ENCODE measurements at regions not wholly inside any gene's neighbourhood (a gene's known extent, or its start where the extent isn't known, plus 50 kb on each side); places are given as distances from the start of the nearest gene placed in this dataset.

- peak; percentile 86 for DNase-seq
Measured at GRCh38 chr16:65782611-65783600, 583.6 kb upstream of the CDH5 start.

GRCh38 chr16:65781855-65782254, 584.6 kb upstream of the CDH5 start:
- DNase-seq = no peak

DNA sequence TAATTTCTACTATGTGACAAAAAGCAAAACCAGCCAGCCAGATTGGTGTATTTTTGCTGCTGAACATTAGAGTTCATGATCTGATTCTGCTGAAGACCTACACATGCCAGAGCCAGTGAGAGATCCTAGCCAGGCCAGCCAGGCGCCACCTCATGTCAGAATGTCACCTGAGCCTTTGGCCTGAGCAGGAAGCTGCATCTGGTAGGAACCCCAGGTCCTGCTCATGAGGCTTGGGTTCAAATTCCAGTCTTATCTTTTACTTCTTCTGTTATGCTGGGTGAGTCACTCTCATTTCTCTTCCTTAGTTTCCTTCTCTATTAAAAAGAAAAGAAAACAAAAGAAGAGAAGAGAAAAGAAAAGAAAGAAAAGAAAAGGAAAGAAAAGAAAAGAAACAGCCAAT, 585.1 kb upstream of the CDH5 start:
- DNase-seq = no peak

DNA sequence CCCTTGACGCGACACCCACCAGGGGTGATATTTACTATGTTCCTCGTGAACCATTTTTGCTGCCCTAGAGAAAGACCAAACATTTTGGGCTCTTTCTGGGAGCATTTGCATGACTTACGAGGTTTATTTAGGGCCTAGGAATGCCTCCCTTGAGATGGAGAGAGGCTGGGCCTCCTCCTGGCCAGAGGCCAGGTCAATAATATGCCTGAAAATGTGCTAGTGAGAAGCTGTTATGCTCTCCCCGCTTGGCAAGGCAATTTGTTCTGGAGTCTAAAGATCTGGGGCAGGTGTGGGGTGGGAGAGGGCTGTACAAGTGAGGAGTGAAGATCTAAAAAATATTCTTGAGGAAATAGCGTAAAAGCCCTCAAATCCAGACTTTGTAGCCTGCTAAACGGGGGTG, 587.3 kb upstream of the CDH5 start:
- DNase-seq = no peak

DNA sequence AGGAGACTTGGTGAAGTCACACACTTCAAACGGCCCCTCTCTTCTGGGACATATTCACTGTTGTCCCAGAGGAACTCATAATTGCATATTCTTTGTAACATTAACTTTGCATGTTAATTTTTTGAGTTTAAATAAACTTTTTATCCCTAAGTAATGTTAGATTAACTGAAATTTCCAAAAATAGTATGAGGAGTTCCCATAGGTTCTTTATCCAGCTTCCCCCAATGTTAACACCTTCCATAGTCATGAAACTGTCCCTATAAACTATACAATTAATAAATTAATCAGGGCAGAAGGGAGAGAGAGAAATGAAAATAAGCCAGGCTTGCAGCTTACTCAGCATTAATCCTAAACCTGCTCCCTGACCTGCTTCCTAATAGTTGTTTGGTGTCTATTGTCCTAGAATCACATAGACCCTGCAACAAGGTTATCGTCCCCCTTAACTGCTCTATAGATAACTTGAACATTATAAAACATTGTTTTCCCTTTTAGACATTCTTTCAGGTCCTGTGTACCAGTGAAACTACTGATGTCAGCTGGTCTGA, 589.8 kb upstream of the CDH5 start:
- no peak for DNase-seq

GRCh38 chr16:65775829-65776228, 590.7 kb upstream of the CDH5 start:
- no peak for DNase-seq

- no peak for DNase-seq
Measured at GRCh38 chr16:65774350-65774749, 592.1 kb upstream of the CDH5 start.

DNA sequence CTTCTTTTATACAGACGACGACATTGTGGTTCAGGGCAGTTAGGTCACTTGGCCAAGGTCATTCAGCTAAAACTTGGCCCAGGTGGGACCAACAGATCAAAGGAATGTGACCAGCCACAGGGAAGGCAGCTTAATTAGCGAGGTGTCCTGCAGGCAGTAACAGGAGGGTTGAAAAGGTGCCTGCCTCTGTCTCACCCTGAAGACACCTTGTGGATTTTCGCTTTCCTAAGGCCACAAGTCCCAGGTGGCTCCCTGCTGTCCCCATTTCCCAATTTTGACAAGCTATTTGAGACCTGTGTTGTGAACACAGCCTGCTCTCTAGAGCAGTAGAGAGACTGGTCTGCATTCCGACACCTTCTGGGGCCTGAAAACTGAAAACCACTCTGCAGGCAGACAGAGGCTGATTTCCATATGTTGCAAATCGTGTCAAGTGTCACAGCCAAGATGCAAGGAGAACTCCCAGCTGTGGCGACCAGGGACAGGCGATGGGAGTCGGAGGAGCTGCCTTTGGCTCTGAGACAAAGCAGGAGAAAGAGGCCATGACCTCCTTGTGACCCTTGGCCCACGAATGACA, 593.1 kb upstream of the CDH5 start:
- DNase-seq = no peak

DNA sequence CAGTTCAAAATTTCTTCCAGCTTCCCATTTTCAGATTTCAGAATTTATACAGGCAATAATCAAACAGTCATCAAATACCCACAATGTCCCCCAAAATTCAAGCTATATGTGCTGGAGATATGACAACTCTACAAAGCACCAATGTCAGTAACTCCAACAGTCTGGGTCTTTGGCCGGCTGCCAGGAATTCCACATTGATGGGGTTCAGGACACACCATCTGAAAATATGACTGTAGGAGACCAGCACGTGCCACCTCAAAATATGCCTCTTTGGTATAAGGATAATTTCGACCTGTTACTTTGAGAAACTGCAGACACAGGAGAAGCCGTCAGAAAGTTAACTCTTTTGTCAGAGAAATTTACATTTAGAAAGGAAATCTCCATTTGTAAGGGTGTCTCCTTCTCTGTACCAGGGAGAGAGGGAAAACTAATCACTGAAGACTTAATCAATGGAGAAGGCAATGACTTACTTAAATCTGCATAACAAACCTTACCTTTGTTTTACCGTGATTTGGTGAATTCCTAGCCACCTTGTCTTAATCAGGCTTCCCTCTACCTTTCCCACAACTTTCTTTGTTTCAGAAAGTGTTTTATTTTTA, 594.3 kb upstream of the CDH5 start:
- DNase-seq = no peak

DNA sequence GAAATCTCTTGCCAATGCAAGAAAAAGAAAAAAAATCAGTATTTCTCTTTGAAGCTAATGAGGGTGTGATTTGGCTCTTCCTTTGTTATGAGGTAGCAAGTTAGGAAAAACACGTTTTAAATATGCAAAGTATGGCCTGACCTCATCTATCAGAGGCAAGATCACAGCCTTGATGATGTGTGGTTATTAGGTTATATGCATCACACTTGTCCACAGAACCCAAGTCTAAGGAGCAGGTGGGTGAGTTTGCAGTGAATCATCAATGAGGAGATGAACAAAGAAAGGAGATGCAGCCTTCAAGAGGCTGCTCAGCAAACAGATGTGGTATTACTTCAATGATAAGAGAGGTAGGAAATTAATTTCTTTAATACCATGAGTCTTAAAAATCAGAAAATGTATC, 594.8 kb upstream of the CDH5 start:
- peak; percentile 40 for DNase-seq

- DNase-seq = no peak
Measured at GRCh38 chr16:65770752-65771151, 595.7 kb upstream of the CDH5 start.

GRCh38 chr16:65769776-65770438, 596.6 kb upstream of the CDH5 start:
- DNase-seq = no peak

DNA sequence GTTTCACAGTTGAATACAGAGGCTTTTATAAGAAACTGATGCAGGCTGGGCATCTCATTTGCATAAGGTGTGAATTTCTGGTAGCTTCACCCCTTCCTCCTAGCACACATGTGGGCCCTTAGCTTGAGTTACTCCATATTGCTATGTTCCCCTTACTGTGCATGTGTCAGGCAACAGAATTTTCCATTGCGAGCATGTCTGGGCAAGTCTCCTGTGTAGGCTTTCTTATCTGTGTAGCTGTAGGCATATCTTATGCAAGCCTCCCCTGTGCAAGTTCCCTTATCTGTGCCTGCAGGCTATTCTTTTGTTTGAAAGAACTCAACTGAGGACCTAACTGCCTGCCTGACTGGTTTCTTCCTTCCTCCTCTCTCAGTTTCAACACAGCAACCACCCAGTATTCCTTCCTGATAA, 597.4 kb upstream of the CDH5 start:
- DNase-seq = no peak

- DNase-seq = no peak
Measured at GRCh38 chr16:65767125-65767524, 599.4 kb upstream of the CDH5 start.

DNA sequence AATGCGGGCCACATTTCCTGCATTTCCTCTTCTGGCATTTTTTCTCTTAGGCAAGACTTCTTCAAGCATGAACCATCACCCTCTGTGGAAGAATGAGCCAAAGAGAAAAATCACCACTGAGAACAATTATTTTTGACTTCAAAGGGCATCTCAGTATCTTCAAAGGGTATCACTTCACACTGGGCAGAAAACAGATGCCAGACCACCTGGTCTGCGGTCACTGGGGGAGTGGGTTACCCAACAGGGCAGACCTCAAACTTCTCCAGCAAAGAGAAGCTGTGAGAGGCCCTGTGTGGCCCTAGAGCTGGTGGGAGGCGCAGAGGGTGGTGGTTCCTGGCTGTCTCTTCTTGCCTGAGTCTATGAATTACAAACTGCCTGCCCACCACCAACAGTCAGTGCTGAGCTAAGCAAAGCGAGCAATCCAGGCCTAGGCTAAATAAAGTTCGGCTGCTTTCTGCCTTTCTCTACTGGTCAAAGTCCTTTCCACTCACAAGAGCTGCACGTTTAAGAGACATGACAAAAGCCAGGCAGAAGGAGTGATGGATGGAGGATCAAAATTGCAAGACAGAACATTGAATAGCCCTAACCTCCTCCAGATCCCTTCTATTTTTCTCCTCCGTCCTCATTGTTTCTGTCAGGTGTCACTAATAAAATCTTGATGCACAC, 602.7 kb upstream of the CDH5 start:
- DNase-seq = no peak

DNA sequence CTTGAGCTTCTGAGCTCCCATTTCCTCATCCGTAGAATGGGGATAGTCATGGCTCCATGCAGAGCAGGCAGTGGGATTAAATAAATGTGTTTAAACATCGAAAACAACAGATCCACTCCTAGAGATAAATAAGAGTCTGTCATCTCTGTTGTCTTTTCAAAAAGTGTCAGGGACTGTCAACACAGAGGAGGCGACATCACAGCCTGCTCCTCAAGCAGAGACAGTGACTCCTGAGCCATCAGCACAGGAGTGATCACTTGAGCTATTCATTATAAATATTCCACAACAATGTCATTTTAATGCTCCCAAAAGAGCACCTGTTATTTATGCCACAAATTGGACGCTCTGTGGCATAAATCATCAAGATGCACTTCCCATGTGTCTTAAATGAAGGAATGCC, 605.6 kb upstream of the CDH5 start:
- DNase-seq = no peak

DNA sequence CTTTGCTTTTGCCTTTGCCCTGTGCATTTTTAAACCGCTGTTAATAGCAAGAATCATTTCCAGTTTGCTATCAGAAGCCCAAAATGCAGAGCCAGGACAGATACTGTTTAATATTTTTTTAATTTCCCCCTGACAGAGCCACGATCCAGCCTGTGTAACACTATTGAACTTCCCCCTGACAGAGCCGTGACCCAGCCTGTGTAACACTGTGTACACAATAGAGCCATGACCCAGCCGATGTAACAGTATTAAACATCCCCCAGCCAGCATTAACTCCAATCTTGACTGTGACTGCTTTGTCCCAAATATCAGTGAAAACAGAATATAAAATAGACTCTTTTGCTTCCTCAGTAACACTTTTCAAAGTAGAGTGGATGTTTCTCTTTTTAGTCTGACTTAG, 607.9 kb upstream of the CDH5 start:
- no peak for DNase-seq

DNA sequence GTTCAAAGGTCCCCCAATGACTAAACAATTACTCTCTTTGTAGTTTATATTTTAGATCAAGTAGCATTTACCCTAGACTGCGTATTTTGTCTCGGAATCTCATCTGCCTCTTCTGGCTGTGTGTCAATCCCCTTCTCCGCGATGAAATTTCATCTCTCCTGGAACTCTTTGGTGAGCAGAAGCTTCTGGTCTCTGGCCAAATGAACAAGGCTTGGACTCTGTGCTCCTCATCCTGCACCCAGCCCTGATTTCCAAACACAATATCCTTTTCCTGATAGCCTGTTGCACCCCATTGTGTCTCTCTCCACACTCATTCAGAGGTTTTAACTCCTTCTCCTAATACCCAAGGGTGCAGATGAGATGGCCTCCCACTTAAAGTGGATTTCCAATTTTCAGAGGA, 609.4 kb upstream of the CDH5 start:
- no peak for DNase-seq

DNA sequence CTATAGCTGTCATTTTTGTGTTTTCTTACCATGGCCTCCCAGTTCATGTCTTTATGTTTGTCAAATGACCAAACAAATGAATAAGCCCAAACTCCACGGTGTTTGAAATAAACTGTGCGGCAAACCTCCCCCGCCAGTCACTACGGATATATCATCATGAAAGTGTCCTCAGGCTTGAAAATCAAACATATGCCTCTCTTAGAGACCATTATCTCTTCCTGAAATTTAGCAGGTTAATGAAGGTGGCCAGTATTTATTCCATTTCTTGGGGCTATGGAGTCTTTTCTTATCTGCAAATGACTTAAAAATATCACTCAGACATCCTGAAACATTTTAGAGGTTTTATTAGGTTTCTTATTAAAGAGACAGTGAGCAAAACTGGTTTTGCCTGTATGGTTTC, 610.3 kb upstream of the CDH5 start:
- no peak for DNase-seq

GRCh38 chr16:65754820-65755691, 611.4 kb upstream of the CDH5 start:
- DNase-seq = peak; percentile 68

DNA sequence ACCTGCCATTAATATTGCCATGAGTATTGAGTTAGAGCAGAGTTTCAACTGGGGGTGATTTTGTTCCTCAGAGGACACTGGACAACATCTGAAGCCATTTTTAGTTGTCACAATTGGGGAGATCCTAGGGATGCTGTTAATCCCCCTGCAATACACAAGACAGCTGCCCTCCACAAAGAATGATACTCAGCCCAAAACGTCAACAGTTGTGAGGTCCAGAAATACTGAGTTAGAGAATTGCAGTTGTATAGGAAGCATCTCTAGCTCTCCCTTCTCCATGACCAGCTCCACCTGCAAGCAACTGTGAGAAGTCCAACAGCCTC, 614.0 kb upstream of the CDH5 start:
- no peak for DNase-seq

All from fibroblast of skin of right biceps (primary cell).